ENCODE measurements at regions not wholly inside any gene's neighbourhood (a gene's known extent, or its start where the extent isn't known, plus 50 kb on each side); places are given as distances from the start of the nearest gene placed in this dataset.

GRCh38 chr4:126183206-126183605 is 868.5 kb downstream of the FAT4 start (continued):
- TF ChIP-seq GPN1 (CRISPR knock-in tag; IDR thresholded peaks at IDR 0.05; ENCODE audit: borderline replicate concordance): no peak
- no peak for TF ChIP-seq HMG20B (CRISPR knock-in tag; conservative IDR thresholded peaks at IDR 0.05)
- no peak for TF ChIP-seq TCF12 (IDR thresholded peaks at IDR 0.05)
- TF ChIP-seq TCF12 (CRISPR knock-in tag; IDR thresholded peaks at IDR 0.05): no peak
- no peak for TF ChIP-seq STAT5B (CRISPR knock-in tag; IDR thresholded peaks at IDR 0.05)
- TF ChIP-seq FOXO1 (CRISPR knock-in tag; IDR thresholded peaks at IDR 0.05): no peak

GRCh38 chr4:126191536-126191935 is 876.8 kb downstream of the FAT4 start:
- BruUV-seq (replicated peaks): no TSS peak
- ChIA-PET CTCF (ENCODE audit: low intra/inter-chr PET ratio, low total read pairs) (no interaction called here), POLR2A (no interaction called here)
- TF ChIP-seq BRF2 (CRISPR knock-in tag; IDR thresholded peaks at IDR 0.05): no peak
- in situ Hi-C loops (cut with HindIII; ENCODE audit: extremely low pct_ligation_motif_present, low pct_unique_long_range_greater_than_20kb) (no loop called here), intact Hi-C loops (cut with micrococcal nuclease; ENCODE audit: unreplicated experiment) (no loop called here)
- no peaks in the 10 kb centered on the region; a peak in 1 of 5 replicates for H3K27me3 ChIP-seq (ENCODE audit: control insufficient read depth in 1 of 2, insufficient read depth in 2 of 2, low read length in 2 of 2)
- H3K9me3 ChIP-seq (ENCODE audit: low read length): peaks cover 12% of the 10 kb centered on the region; the same call in 1 of the 2 replicates
- no peak for ATAC-seq
- H3K4me3 ChIP-seq (replicated peaks in 1 of 3; ENCODE audit: insufficient read depth in 1 of 3, low read depth in 2 of 3, low read length in 3 of 3): no peak overlapping the region
- no peak overlapping the region for H3K27ac ChIP-seq (ENCODE audit: extremely low read length, insufficient read depth, low read length)
- WGBS (ENCODE audit: low lambda C conversion rate): 3% methylated on average over 2 of the region's 2 CpGs
- FAIRE-seq: no peak
- DNase-seq (ENCODE audit: low spot score): no peak
- no peaks in the 10 kb centered on the region for H3K36me3 ChIP-seq (replicated peaks in 1 of 2; ENCODE audit: control insufficient read depth in 1 of 2, insufficient read depth in 2 of 2, low read length in 2 of 2)
- H3K4me1 ChIP-seq (ENCODE audit: insufficient read depth, low read length): no peaks in the 10 kb centered on the region
- no peaks in the 10 kb centered on the region for H4K20me1 ChIP-seq (ENCODE audit: insufficient read depth, low read length)
- H2AFZ ChIP-seq (ENCODE audit: low read length): no peak overlapping the region
- no peak overlapping the region for H3K9ac ChIP-seq (ENCODE audit: insufficient read depth, low read depth, low read length)
- H3K4me2 ChIP-seq (ENCODE audit: low read depth, low read length): no peak overlapping the region
- no peaks in the 10 kb centered on the region for H3K79me2 ChIP-seq (ENCODE audit: insufficient read depth, low read length)

GRCh38 chr4:126192506-126192905 is 877.8 kb downstream of the FAT4 start:
- in situ Hi-C loops (cut with HindIII; ENCODE audit: extremely low pct_ligation_motif_present, low pct_unique_long_range_greater_than_20kb) (no loop called here), intact Hi-C loops (cut with micrococcal nuclease; ENCODE audit: unreplicated experiment) (no loop called here)
- Histone ChIP-seq H3K9me3 (ENCODE audit: low read length) (0 out of 2 replicates have a peak, but pooled peaks cover 6% of the 10 kb centered on the region), H3K79me2 (ENCODE audit: insufficient read depth, low read length) (no peaks in the 10 kb centered on the region), H3K27me3 (ENCODE audit: control insufficient read depth in 1 of 2, insufficient read depth in 2 of 2, low read length in 2 of 2) (no peaks in the 10 kb centered on the region; a peak in 1 of 5 replicates), H3K9ac (ENCODE audit: insufficient read depth, low read depth, low read length) (no peak overlapping the region), H2AFZ (ENCODE audit: low read length) (no peak overlapping the region), H3K4me1 (ENCODE audit: insufficient read depth, low read length) (no peaks in the 10 kb centered on the region), H3K4me2 (ENCODE audit: low read depth, low read length) (no peak overlapping the region), H3K27ac (ENCODE audit: extremely low read length, insufficient read depth, low read length) (no peak overlapping the region), H3K4me3 (replicated peaks in 1 of 3; ENCODE audit: insufficient read depth in 1 of 3, low read depth in 2 of 3, low read length in 3 of 3) (no peak overlapping the region), H3K36me3 (replicated peaks in 1 of 2; ENCODE audit: control insufficient read depth in 1 of 2, insufficient read depth in 2 of 2, low read length in 2 of 2) (no peaks in the 10 kb centered on the region), H4K20me1 (ENCODE audit: insufficient read depth, low read length) (no peaks in the 10 kb centered on the region)
- ATAC-seq (no peak), FAIRE-seq (no peak), DNase-seq (ENCODE audit: low spot score) (no peak)
- CTCF ChIA-PET (ENCODE audit: low intra/inter-chr PET ratio, low total read pairs): no interaction called here
- 13% methylated on average over 6 of the region's 6 CpGs for WGBS (ENCODE audit: low lambda C conversion rate)
- BruUV-seq (replicated peaks): no TSS peak
- POLR2A ChIA-PET: no interaction called here
- no peak for TF ChIP-seq ESRRA (CRISPR knock-in tag; IDR thresholded peaks at IDR 0.05; ENCODE audit: low read depth)
- TF ChIP-seq ZSCAN25 (CRISPR knock-in tag; IDR thresholded peaks at IDR 0.05): no peak
- TF ChIP-seq ETV6 (CRISPR knock-in tag; conservative IDR thresholded peaks at IDR 0.05): no peak
- TF ChIP-seq KDM5B (CRISPR knock-in tag; IDR thresholded peaks at IDR 0.05; ENCODE audit: borderline replicate concordance): no peak
- no peak for TF ChIP-seq ETV5 (CRISPR knock-in tag; IDR thresholded peaks at IDR 0.05; ENCODE audit: borderline replicate concordance)
- TF ChIP-seq E2F5 (CRISPR knock-in tag; conservative IDR thresholded peaks at IDR 0.05): no peak
- TF ChIP-seq ATF5 (CRISPR knock-in tag; IDR thresholded peaks at IDR 0.05; ENCODE audit: low read depth): no peak
- TF ChIP-seq AKAP8 (CRISPR knock-in tag; IDR thresholded peaks at IDR 0.05): no peak
- no peak for TF ChIP-seq YY1 (IDR thresholded peaks at IDR 0.05; ENCODE audit: insufficient read depth, insufficient replicate concordance, low read depth, low read length)
- no peak for TF ChIP-seq ZNF292 (CRISPR knock-in tag; IDR thresholded peaks at IDR 0.05; ENCODE audit: borderline replicate concordance, low read depth)
- TF ChIP-seq BHLHE40 (IDR thresholded peaks at IDR 0.05; ENCODE audit: low read length): no peak
